HG03439 (cell line): ENCODE measurements at regions not wholly inside any gene's neighbourhood (a gene's known extent, or its start where the extent isn't known, plus 50 kb on each side); places are given as distances from the start of the nearest gene placed in this dataset.
"Not testable (repeated sequence)": the region's sequence is repeated elsewhere in the genome, so short reads cannot be mapped to it uniquely, and the experiment has no call there.

Experiments
- ATAC-seq: cut with Tn5 transposase; IDR thresholded peaks from one replicate; pipeline ENCODE4 v1.9.1; 2021; ENCODE audit warnings: mild to moderate bottlenecking, moderate library complexity; ENCODE audit not compliant: unreplicated experiment

- no peak for ATAC-seq
Observed at GRCh38 chr3:197431346-197431910, 124.3 kb downstream of the BDH1 start.

GRCh38 chr3:197430934-197431333 lies 124.8 kb downstream of the BDH1 start:
- no peak for ATAC-seq

- ATAC-seq = no peak
Observed at GRCh38 chr3:197430502-197430901, 125.3 kb downstream of the BDH1 start.

- ATAC-seq = no peak
Observed at GRCh38 chr3:197428952-197429351, 126.8 kb downstream of the BDH1 start.

GRCh38 chr3:197428117-197428801 lies 127.5 kb downstream of the BDH1 start:
- no peak for ATAC-seq

GRCh38 chr3:197427021-197427420 lies 128.6 kb upstream of the DLG1 start:
- ATAC-seq = no peak

- ATAC-seq = no peak
Observed at GRCh38 chr3:197426121-197426566, 127.7 kb upstream of the DLG1 start.

GRCh38 chr3:197425485-197426120 lies 127.2 kb upstream of the DLG1 start:
- no peak for ATAC-seq

GRCh38 chr3:197424674-197425484 lies 126.5 kb upstream of the DLG1 start:
- no peak for ATAC-seq

GRCh38 chr3:197424266-197424665 lies 125.9 kb upstream of the DLG1 start:
- no peak for ATAC-seq

GRCh38 chr3:197423376-197423775 lies 125.0 kb upstream of the DLG1 start:
- no peak for ATAC-seq

- no peak for ATAC-seq
Observed at GRCh38 chr3:197422506-197422905, 124.1 kb upstream of the DLG1 start.

- no peak for ATAC-seq
Observed at GRCh38 chr3:197421021-197421420, 122.6 kb upstream of the DLG1 start.

- no peak for ATAC-seq
Observed at GRCh38 chr3:197420566-197420965, 122.2 kb upstream of the DLG1 start.

- no peak for ATAC-seq
Observed at GRCh38 chr3:197420115-197420514, 121.7 kb upstream of the DLG1 start.

- no peak for ATAC-seq
Observed at GRCh38 chr3:197419696-197420095, 121.3 kb upstream of the DLG1 start.

GRCh38 chr3:197417911-197418618 lies 119.7 kb upstream of the DLG1 start:
- ATAC-seq = no peak

GRCh38 chr3:197417441-197417840 lies 119.0 kb upstream of the DLG1 start:
- ATAC-seq = no peak

GRCh38 chr3:197411899-197412298 lies 113.5 kb upstream of the DLG1 start:
- not testable (repeated sequence) for ATAC-seq

- ATAC-seq = not testable (repeated sequence)
Observed at GRCh38 chr3:197410170-197410569, 111.8 kb upstream of the DLG1 start.
